ENCODE measurements at regions not wholly inside any gene's neighbourhood (a gene's known extent, or its start where the extent isn't known, plus 50 kb on each side); places are given as distances from the start of the nearest gene placed in this dataset.
"Not testable (repeated sequence)": the region's sequence is repeated elsewhere in the genome, so short reads cannot be mapped to it uniquely, and the experiment has no call there.

- Histone ChIP-seq H3K36me3 (no peaks in the 10 kb centered on the region), H3K27me3 (replicated peaks; ENCODE audit: insufficient read depth) (no peaks in the 10 kb centered on the region), H3K27ac (no peak overlapping the region), H3K4me3 (no peak overlapping the region), H3K4me1 (replicated peaks) (no peaks in the 10 kb centered on the region), H3K9me3 (no peaks in the 10 kb centered on the region)
- WGBS = 54% methylated on average over 2 of the region's 2 CpGs
- intact Hi-C loops (cut with DNase I) = no loop called here
- TF ChIP-seq POLR2AphosphoS5 (IDR thresholded peaks at IDR 0.05) (no peak), POLR2A (IDR thresholded peaks at IDR 0.05) (no peak)
- TF ChIP-seq, protein P1, sequence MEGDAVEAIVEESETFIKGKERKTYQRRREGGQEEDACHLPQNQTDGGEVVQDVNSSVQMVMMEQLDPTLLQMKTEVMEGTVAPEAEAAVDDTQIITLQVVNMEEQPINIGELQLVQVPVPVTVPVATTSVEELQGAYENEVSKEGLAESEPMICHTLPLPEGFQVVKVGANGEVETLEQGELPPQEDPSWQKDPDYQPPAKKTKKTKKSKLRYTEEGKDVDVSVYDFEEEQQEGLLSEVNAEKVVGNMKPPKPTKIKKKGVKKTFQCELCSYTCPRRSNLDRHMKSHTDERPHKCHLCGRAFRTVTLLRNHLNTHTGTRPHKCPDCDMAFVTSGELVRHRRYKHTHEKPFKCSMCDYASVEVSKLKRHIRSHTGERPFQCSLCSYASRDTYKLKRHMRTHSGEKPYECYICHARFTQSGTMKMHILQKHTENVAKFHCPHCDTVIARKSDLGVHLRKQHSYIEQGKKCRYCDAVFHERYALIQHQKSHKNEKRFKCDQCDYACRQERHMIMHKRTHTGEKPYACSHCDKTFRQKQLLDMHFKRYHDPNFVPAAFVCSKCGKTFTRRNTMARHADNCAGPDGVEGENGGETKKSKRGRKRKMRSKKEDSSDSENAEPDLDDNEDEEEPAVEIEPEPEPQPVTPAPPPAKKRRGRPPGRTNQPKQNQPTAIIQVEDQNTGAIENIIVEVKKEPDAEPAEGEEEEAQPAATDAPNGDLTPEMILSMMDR (IDR thresholded peaks at IDR 0.05) = no peak
- DNase-seq (ENCODE audit: low spot score) = no peak
These were observed 303.3 kb upstream of the CELF2 start for GRCh38 chr10:10714327-10714726.

DNA sequence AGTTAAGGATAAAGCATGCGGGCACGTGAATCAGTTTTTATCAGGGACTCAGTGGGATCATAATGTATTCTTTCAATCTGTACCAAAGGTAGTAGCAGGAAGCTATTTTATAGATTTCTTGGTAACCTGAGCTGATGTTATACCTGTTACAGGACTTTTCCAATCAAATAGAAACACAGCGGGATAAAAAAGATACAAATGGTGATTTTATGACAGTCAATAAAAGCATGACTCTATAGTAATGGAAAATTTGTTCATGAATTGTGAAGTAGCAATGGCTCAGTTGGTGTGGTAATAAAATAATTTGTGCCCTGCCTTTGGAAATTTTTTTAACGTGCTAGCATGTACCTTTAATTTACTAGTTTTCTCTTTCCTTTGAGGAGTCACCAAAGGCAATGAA, 300.7 kb upstream of the CELF2 start:
- Histone ChIP-seq H3K4me1 (replicated peaks) (no peaks in the 10 kb centered on the region), H3K9me3 (no peaks in the 10 kb centered on the region), H3K4me3 (no peak overlapping the region), H3K36me3 (no peaks in the 10 kb centered on the region), H3K27me3 (replicated peaks; ENCODE audit: insufficient read depth) (no peaks in the 10 kb centered on the region), H3K27ac (no peak overlapping the region)
- WGBS = 56% methylated on average over 4 of the region's 4 CpGs
- no peak for DNase-seq (ENCODE audit: low spot score)
- intact Hi-C loops (cut with DNase I) = no loop called here
- no peak for TF ChIP-seq POLR2AphosphoS5 (IDR thresholded peaks at IDR 0.05)
- no peak for TF ChIP-seq POLR2A (IDR thresholded peaks at IDR 0.05)
- TF ChIP-seq, protein P1 (IDR thresholded peaks at IDR 0.05) = no peak

DNA sequence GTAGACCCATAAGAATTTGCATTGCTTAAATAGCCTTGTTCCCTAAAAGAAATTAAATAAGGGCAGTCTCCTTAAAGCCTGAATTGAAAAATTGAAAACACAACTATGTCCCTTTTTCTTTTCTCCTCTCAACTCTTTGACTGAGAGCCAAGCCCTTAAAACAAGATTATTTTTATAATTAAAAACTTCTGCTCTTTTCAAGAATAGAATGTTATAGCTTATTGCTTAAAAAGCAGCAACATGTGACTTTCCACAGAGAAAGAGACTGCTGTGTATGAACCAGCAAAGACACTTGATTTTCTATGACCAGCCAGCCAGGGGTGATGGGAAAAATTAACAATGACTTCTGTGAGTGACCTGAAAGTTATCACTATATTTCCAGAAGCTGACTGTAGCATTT, 295.2 kb upstream of the CELF2 start:
- no peak for DNase-seq (ENCODE audit: low spot score)
- Histone ChIP-seq H3K36me3 (no peaks in the 10 kb centered on the region), H3K27me3 (replicated peaks; ENCODE audit: insufficient read depth) (no peaks in the 10 kb centered on the region), H3K4me3 (no peak overlapping the region), H3K9me3 (no peaks in the 10 kb centered on the region), H3K4me1 (replicated peaks) (no peaks in the 10 kb centered on the region), H3K27ac (no peak overlapping the region)
- TF ChIP-seq POLR2AphosphoS5 (IDR thresholded peaks at IDR 0.05) (no peak), POLR2A (IDR thresholded peaks at IDR 0.05) (no peak)
- TF ChIP-seq, protein P1 (IDR thresholded peaks at IDR 0.05) = no peak
- intact Hi-C loops (cut with DNase I) = no loop called here

DNA sequence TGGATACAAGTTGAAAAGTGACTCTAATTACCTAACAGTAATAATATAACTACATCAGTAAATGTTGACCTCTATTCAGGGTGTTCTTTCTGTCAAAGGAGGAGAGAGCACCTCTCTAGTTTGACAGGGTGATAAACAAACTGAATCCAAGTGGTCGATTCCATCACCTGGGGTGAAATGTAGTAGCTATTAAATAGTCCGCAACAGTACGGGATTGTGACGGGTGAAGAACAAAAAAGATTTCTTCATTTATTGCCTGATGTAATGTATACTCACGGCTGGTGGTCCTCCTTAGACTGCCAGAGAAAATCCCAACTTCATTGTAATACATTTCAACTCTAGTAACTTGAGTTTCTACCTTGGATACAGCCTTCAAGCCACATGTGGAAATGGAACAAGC, 292.5 kb upstream of the CELF2 start:
- H3K9me3 ChIP-seq = no peaks in the 10 kb centered on the region
- H3K4me1 ChIP-seq (replicated peaks) = no peaks in the 10 kb centered on the region
- no peaks in the 10 kb centered on the region for H3K36me3 ChIP-seq
- 72% methylated on average over 5 of the region's 5 CpGs for WGBS
- TF ChIP-seq, protein P1 (IDR thresholded peaks at IDR 0.05) = no peak
- no peak for TF ChIP-seq POLR2AphosphoS5 (IDR thresholded peaks at IDR 0.05)
- no peak for TF ChIP-seq POLR2A (IDR thresholded peaks at IDR 0.05)
- no peak overlapping the region for H3K27ac ChIP-seq
- intact Hi-C loops (cut with DNase I) = no loop called here
- no peak overlapping the region for H3K4me3 ChIP-seq
- no peak for DNase-seq (ENCODE audit: low spot score)
- H3K27me3 ChIP-seq (replicated peaks; ENCODE audit: insufficient read depth) = no peaks in the 10 kb centered on the region

DNA sequence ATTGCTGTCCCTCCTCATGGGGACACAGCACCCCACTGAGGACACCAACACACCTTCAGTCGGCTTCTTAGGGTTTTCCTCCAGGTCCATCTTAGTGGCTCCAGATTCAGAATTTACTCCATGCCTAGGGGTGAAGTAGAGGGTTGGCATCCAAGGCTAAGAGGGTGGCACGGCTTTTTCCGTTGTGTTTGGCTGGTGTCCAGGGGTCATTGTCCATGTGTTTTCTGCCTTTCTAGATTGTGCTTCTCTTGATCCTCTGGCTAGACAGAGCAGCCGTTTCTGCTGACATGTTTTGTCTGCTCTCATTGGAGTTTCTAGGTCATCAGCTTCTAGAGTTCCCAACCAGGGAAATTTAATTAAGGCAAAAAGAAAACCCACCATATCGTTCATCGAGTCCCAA, 291.6 kb upstream of the CELF2 start:
- WGBS = 78% methylated on average over 6 of the region's 6 CpGs
- Histone ChIP-seq H3K4me3 (no peak overlapping the region), H3K9me3 (no peaks in the 10 kb centered on the region), H3K4me1 (replicated peaks) (no peaks in the 10 kb centered on the region), H3K27ac (no peak overlapping the region), H3K36me3 (no peaks in the 10 kb centered on the region), H3K27me3 (replicated peaks; ENCODE audit: insufficient read depth) (no peaks in the 10 kb centered on the region)
- intact Hi-C loops (cut with DNase I) = no loop called here
- TF ChIP-seq, protein P1 (IDR thresholded peaks at IDR 0.05) = no peak
- TF ChIP-seq POLR2AphosphoS5 (IDR thresholded peaks at IDR 0.05) (no peak), POLR2A (IDR thresholded peaks at IDR 0.05) (no peak)
- no peak for DNase-seq (ENCODE audit: low spot score)

DNA sequence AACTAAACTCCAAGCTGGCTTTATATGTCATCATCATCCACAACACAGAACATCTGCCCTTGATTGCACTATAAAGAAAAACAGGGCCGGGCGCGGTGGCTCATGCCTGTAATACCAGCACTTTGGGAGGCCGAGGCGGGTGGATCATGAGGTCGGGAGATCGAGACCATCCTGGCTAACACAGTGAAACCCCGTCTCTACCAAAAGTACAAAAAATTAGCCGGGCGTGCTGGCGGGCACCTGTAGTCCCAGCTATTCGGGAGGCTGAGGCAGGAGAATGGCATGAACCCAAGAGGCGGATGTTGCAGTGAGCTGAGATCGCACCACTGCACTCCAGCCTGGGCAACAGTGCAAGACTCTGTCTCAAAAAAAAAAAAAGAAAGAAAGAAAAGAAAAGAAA, 290.3 kb upstream of the CELF2 start:
- H3K4me1 ChIP-seq (replicated peaks); H3K27ac ChIP-seq; H3K36me3 ChIP-seq; intact Hi-C loops (cut with DNase I); DNase-seq (ENCODE audit: low spot score); H3K9me3 ChIP-seq; H3K27me3 ChIP-seq (replicated peaks; ENCODE audit: insufficient read depth); H3K4me3 ChIP-seq: not testable (repeated sequence)
- 94% methylated on average over 14 of the region's 14 CpGs for WGBS
